SU-DHL-6 (cell line): ENCODE measurements at regions not wholly inside any gene's neighbourhood (a gene's known extent, or its start where the extent isn't known, plus 50 kb on each side); places are given as distances from the start of the nearest gene placed in this dataset.

ENCODE experiments used
- H2AFZ ChIP-seq: fragments of 200-600 bp; sonication (generic); 2 replicates; pipeline ENCODE4 v1.6.1; 2014; ENCODE audit warnings: low read depth, mild to moderate bottlenecking, moderate library complexity, mixed read lengths, antibody characterized with exemption, low read length; ENCODE audit not compliant: severe bottlenecking
- H3F3A ChIP-seq: fragments of 200-600 bp; shearing (Covaris generic); 2 replicates; pipeline ENCODE4 v1.6.0; 2016; ENCODE audit warnings: antibody characterized with exemption, mild to moderate bottlenecking; ENCODE audit not compliant: insufficient read depth
- H3K27ac ChIP-seq: fragments of 200-600 bp; sonication (generic); 2 replicates; pipeline ENCODE4 v1.5.1; 2016; ENCODE audit warnings: low read depth, mild to moderate bottlenecking, low read length, moderate library complexity, mixed read lengths
- H3K27me3 ChIP-seq: fragments of 200-600 bp; sonication (generic), shearing (Covaris generic); 2 replicates; pipeline ENCODE4 v1.6.0; 2014; ENCODE audit warnings: mild to moderate bottlenecking, low read length
- H3K36me3 ChIP-seq: fragments of 200-600 bp; sonication (generic); 2 replicates; pipeline ENCODE4 v1.6.1; 2014; ENCODE audit warnings: mild to moderate bottlenecking, low read length, mixed read lengths
- H3K4me2 ChIP-seq: fragments of 300-600, 200-600 bp; shearing (Covaris generic), sonication (generic); 2 replicates; pipeline ENCODE4 v1.6.0; 2014; ENCODE audit warnings: low read length, low read depth, mild to moderate bottlenecking; ENCODE audit not compliant: poor library complexity, severe bottlenecking
- H3K4me3 ChIP-seq: fragments of 200-600 bp; sonication (generic); 2 replicates; pipeline ENCODE4 v1.5.1; 2014; ENCODE audit warnings: antibody characterized with exemption, low read length, mild to moderate bottlenecking, mixed read lengths; ENCODE audit not compliant: insufficient read depth, poor library complexity, severe bottlenecking
- H3K79me2 ChIP-seq: fragments of 200-600 bp; sonication (generic); 2 replicates; pipeline ENCODE4 v1.6.1; 2014; ENCODE audit warnings: mild to moderate bottlenecking, low read length, moderate library complexity; ENCODE audit not compliant: insufficient read depth
- H3K9ac ChIP-seq: fragments of 200-600 bp; sonication (generic); 2 replicates; pipeline ENCODE4 v1.7.0; 2014; ENCODE audit warnings: mild to moderate bottlenecking, low read length
- H3K9me2 ChIP-seq: fragments of 200-600 bp; sonication (generic); replicated peaks from 2 replicates; pipeline ENCODE4 v1.6.1; 2014; ENCODE audit warnings: low read length; ENCODE audit not compliant: insufficient read depth
- H3K9me3 ChIP-seq: fragments of 200-600 bp; sonication (generic); 2 replicates; pipeline ENCODE4 v1.6.1; 2014; ENCODE audit warnings: low read length, mixed read lengths; ENCODE audit not compliant: insufficient read depth
- H4K20me1 ChIP-seq: fragments of 200-600 bp; sonication (generic); 2 replicates; pipeline ENCODE4 v1.6.1; 2014; ENCODE audit warnings: low read depth, mild to moderate bottlenecking, antibody characterized with exemption, low read length, moderate library complexity, mixed read lengths
- CTCF ChIP-seq: fragments of 200-600 bp; sonication (generic); IDR thresholded peaks from one replicate; pipeline ENCODE4 v1.5.1; 2017; ENCODE audit warnings: antibody characterized with exemption, mild to moderate bottlenecking, low read length, moderate library complexity; ENCODE audit not compliant: insufficient read depth, poor library complexity, severe bottlenecking
- EZH2phosphoT487 ChIP-seq: fragments of 200-600 bp; sonication (generic), shearing (Covaris generic); conservative IDR thresholded peaks from 2 replicates; pipeline ENCODE4 v1.6.1; 2018; ENCODE audit warnings: mild to moderate bottlenecking, antibody characterized with exemption, low read length, moderate library complexity, mixed read lengths

- TF ChIP-seq EZH2phosphoT487 (no peak), CTCF (no peak)
- no peaks in the 10 kb centered on the region for H3K9me3 ChIP-seq
- H3F3A ChIP-seq: no peaks in the 10 kb centered on the region
- H3K27ac ChIP-seq: no peak overlapping the region
- H3K79me2 ChIP-seq: no peaks in the 10 kb centered on the region
- no peaks in the 10 kb centered on the region for H3K27me3 ChIP-seq
- H3K4me2 ChIP-seq: no peak overlapping the region
- H3K36me3 ChIP-seq: no peaks in the 10 kb centered on the region
- H2AFZ ChIP-seq: no peak overlapping the region
- no peaks in the 10 kb centered on the region for H4K20me1 ChIP-seq
- no peak overlapping the region for H3K4me3 ChIP-seq
- H3K9me2 ChIP-seq: no peaks in the 10 kb centered on the region
- no peak overlapping the region for H3K9ac ChIP-seq
These were observed 168.5 kb upstream of the RUNX1 start for GRCh38 chr21:35217504-35218060.

GRCh38 chr21:35216996-35217395, 167.9 kb upstream of the RUNX1 start:
- H3K36me3 ChIP-seq: no peaks in the 10 kb centered on the region
- no peak overlapping the region for H3K27ac ChIP-seq
- no peaks in the 10 kb centered on the region for H4K20me1 ChIP-seq
- no peaks in the 10 kb centered on the region for H3K27me3 ChIP-seq
- H3K4me3 ChIP-seq: no peak overlapping the region
- no peak overlapping the region for H2AFZ ChIP-seq
- no peaks in the 10 kb centered on the region for H3K9me3 ChIP-seq
- no peaks in the 10 kb centered on the region for H3F3A ChIP-seq
- no peaks in the 10 kb centered on the region for H3K79me2 ChIP-seq
- H3K9ac ChIP-seq: no peak overlapping the region
- no peak overlapping the region for H3K4me2 ChIP-seq
- no peaks in the 10 kb centered on the region for H3K9me2 ChIP-seq
- no peak for TF ChIP-seq CTCF
- TF ChIP-seq EZH2phosphoT487: no peak

- Histone ChIP-seq H3K4me2 (no peak overlapping the region), H4K20me1 (no peaks in the 10 kb centered on the region), H3K4me3 (no peak overlapping the region), H3K27ac (no peak overlapping the region), H3K9me3 (no peaks in the 10 kb centered on the region), H3K79me2 (no peaks in the 10 kb centered on the region), H3K9ac (no peak overlapping the region), H3K27me3 (no peaks in the 10 kb centered on the region), H3F3A (no peaks in the 10 kb centered on the region), H3K36me3 (no peaks in the 10 kb centered on the region), H3K9me2 (no peaks in the 10 kb centered on the region), H2AFZ (no peak overlapping the region)
- TF ChIP-seq CTCF (no peak), EZH2phosphoT487 (no peak)
These were observed 166.8 kb upstream of the RUNX1 start for GRCh38 chr21:35215870-35216269.
